B cell (primary cell): ENCODE measurements at regions not wholly inside any gene's neighbourhood (a gene's known extent, or its start where the extent isn't known, plus 50 kb on each side); places are given as distances from the start of the nearest gene placed in this dataset.

Experiments used
- ATAC-seq: fragments of 200-7000 bp; cut with Tn5 transposase; one replicate; pipeline ENCODE4 v1.10.0; 2021; ENCODE audit warnings: low read depth, mild to moderate bottlenecking, moderate number of reproducible peaks, moderate library complexity
- CTCF ChIA-PET: fragments of 350-600 bp; sonication (Branson Sonifier 250); formaldehyde crosslinking; loops from one replicate; lab custom pipeline; 2021; ENCODE audit warnings: antibody characterized with exemption, inconsistent platforms; lab: Charles Lee
- POLR2A ChIA-PET: fragments of 350-600 bp; sonication (Branson Sonifier 250); formaldehyde crosslinking; loops from one replicate; lab custom pipeline; 2021; ENCODE audit warnings: antibody characterized with exemption; lab: Charles Lee
- DNase-seq: peaks from one replicate; pipeline ENCODE4 v3.0.0; 2013
- H2AFZ ChIP-seq: 2 replicates; pipeline ENCODE4 v1.6.1; 2012; ENCODE audit warnings: mild to moderate bottlenecking, low read depth, low read length; ENCODE audit not compliant: insufficient read depth, poor library complexity, severe bottlenecking
- H3K27ac ChIP-seq, 2 donors: 1 replicate in 1 of 2; 2 replicates in 1 of 2; pipeline ENCODE4 v1.5.1; 2012 to 2013; ENCODE audit warnings: low read length in 2 of 2, mild to moderate bottlenecking in 2 of 2, moderate library complexity in 1 of 2
- H3K27me3 ChIP-seq, 4 experiments: fragments of 200-600 bp in 1 of 4; sonication (generic) in 1 of 4; replicated peaks in 1 of 4; 1 replicate in 2 of 4; 2 replicates in 2 of 4; pipeline versions ENCODE4 v1.6.1 to v1.7.0; 2013 to 2016; ENCODE audit warnings: low read length in 3 of 4, mild to moderate bottlenecking in 2 of 4, mixed read lengths in 1 of 4, moderate library complexity in 1 of 4; ENCODE audit not compliant: insufficient read depth in 4 of 4, control insufficient read depth in 3 of 4; ENCODE audit errors: control extremely low read depth in 1 of 4
- H3K36me3 ChIP-seq, 2 experiments: replicated peaks in 1 of 2; 1 replicate in 1 of 2; 2 replicates in 1 of 2; pipeline versions ENCODE4 v1.6.1 to v1.7.1; 2013; ENCODE audit warnings: low read length in 1 of 2; ENCODE audit not compliant: insufficient read depth in 2 of 2, control insufficient read depth in 1 of 2; ENCODE audit errors: control extremely low read depth in 1 of 2, extremely low read depth in 1 of 2
- H3K4me1 ChIP-seq, 2 donors: fragments of 200-600 bp in 1 of 2; sonication (generic) in 1 of 2; 1 replicate in 1 of 2; 2 replicates in 1 of 2; pipeline versions ENCODE4 v1.5.1 to v1.6.1; 2013 to 2017; ENCODE audit warnings: low read length in 2 of 2; ENCODE audit not compliant: control insufficient read depth in 2 of 2, insufficient read depth in 2 of 2
- H3K4me2 ChIP-seq: replicated peaks from 2 replicates; pipeline ENCODE3; 2012; ENCODE audit warnings: mild to moderate bottlenecking, low read depth, low read length; ENCODE audit not compliant: poor library complexity, severe bottlenecking
- H3K4me3 ChIP-seq, 5 experiments: fragments of 200-600 bp in 1 of 5; sonication (generic) in 1 of 5; 1 replicate in 3 of 5; 2 replicates in 2 of 5; pipeline versions ENCODE4 v1.5.1 to v1.7.0; 2011 to 2016; ENCODE audit warnings: low read length in 4 of 5, mild to moderate bottlenecking in 4 of 5, low read depth in 2 of 5, control low read depth in 1 of 5, moderate library complexity in 1 of 5; ENCODE audit not compliant: insufficient read depth in 1 of 5; ENCODE audit errors: control extremely low read depth in 1 of 5, extremely low read depth in 1 of 5
- H3K79me2 ChIP-seq: fragments of 200-600 bp; sonication (generic); one replicate; pipeline ENCODE4 v1.6.0; 2016; ENCODE audit warnings: low read length; ENCODE audit not compliant: control insufficient read depth, insufficient read depth
- H3K9ac ChIP-seq: fragments of 200-600 bp; sonication (generic); 2 replicates; pipeline ENCODE4 v1.6.1; 2017; ENCODE audit warnings: mild to moderate bottlenecking, low read length, moderate library complexity
- H3K9me3 ChIP-seq, 3 donors: one replicate each; pipeline versions ENCODE4 v1.6.1 to v1.7.1; 2013; ENCODE audit warnings: low read length in 2 of 3; ENCODE audit not compliant: control insufficient read depth in 2 of 3, insufficient read depth in 1 of 3; ENCODE audit errors: control extremely low read depth in 1 of 3
- H4K20me1 ChIP-seq: 2 replicates; pipeline ENCODE4 v1.6.0; 2012; ENCODE audit warnings: mild to moderate bottlenecking, low read length; ENCODE audit not compliant: insufficient read depth, control insufficient read depth, poor library complexity, severe bottlenecking
- H3K27ac Mint-ChIP-seq: one replicate; pipeline ENCODE4 v1.8.0; 2021; ENCODE audit warnings: mixed read lengths
- H3K27me3 Mint-ChIP-seq: one replicate; pipeline ENCODE4 v1.8.0; 2021; ENCODE audit warnings: mixed read lengths
- H3K4me1 Mint-ChIP-seq: one replicate; pipeline ENCODE4 v1.8.0; 2021; ENCODE audit warnings: mixed read lengths
- H3K4me3 Mint-ChIP-seq: one replicate; pipeline ENCODE4 v1.8.0; 2021; ENCODE audit warnings: mixed read lengths
- H3K9me3 Mint-ChIP-seq: one replicate; pipeline ENCODE4 v1.8.0; 2022; ENCODE audit warnings: mixed read lengths; ENCODE audit not compliant: insufficient read depth
- CTCF ChIP-seq: fragments of 200-600 bp; IDR thresholded peaks from one replicate; pipeline ENCODE4 v1.8.0; 2022; ENCODE audit warnings: antibody characterized with exemption, mild to moderate bottlenecking
- EZH2 ChIP-seq: IDR thresholded peaks from 2 replicates; pipeline ENCODE4 v1.6.1; 2012; ENCODE audit warnings: borderline replicate concordance, low read depth, mild to moderate bottlenecking, moderate library complexity, low read length; ENCODE audit not compliant: insufficient read depth, poor library complexity, severe bottlenecking
- WGBS: methylation state at CpG from one replicate; pipeline ENCODE4 v1.1.5; 2013; ENCODE audit warnings: missing lambda C conversion rate; ENCODE audit not compliant: insufficient coverage; 5-methylcytosine and 5-hydroxymethylcytosine counted together
- intact Hi-C: fragments of 100-400 bp; cut with micrococcal nuclease; formaldehyde crosslinking; loops from one replicate; pipeline ENCODE4 v1.10.0; 2022

GRCh38 chr15:95401587-95401986 lies 928.9 kb upstream of the NR2F2 start:
- H3K4me1 Mint-ChIP-seq = no peaks in the 10 kb centered on the region

GRCh38 chr15:95405447-95405846 lies 925.1 kb upstream of the NR2F2 start:
- Histone ChIP-seq H3K4me2 (no peak overlapping the region), H3K27me3 (no peaks in the 10 kb centered on the region), H3K4me1 (no peaks in the 10 kb centered on the region), H3K27ac (no peak overlapping the region), H3K36me3 (no peaks in the 10 kb centered on the region), H4K20me1 (no peaks in the 10 kb centered on the region), H3K4me3 (no peak overlapping the region), H3K79me2 (no peaks in the 10 kb centered on the region), H3K9ac (no peak overlapping the region), H3K9me3 (peaks cover 0 to 1% (median 0%) of the 10 kb centered on the region in 3 donors), H2AFZ (no peak overlapping the region)
- ATAC-seq = no peak
- no peak for DNase-seq
- CTCF ChIA-PET = no interaction called here
- H3K27ac Mint-ChIP-seq = no peak overlapping the region
- H3K27me3 Mint-ChIP-seq = no peaks in the 10 kb centered on the region
- H3K4me1 Mint-ChIP-seq = no peaks in the 10 kb centered on the region
- no peaks in the 10 kb centered on the region for H3K9me3 Mint-ChIP-seq
- no peak overlapping the region for H3K4me3 Mint-ChIP-seq
- POLR2A ChIA-PET = no interaction called here
- intact Hi-C loops = no loop called here
- TF ChIP-seq EZH2 = no peak
- no peak for TF ChIP-seq CTCF
- WGBS = no CpG with 5 or more reads among the region's 3 CpGs

More at GRCh38 chr15:95401587-95401986, 928.9 kb upstream of the NR2F2 start:
- Histone ChIP-seq H3K4me1 (no peaks in the 10 kb centered on the region), H2AFZ (no peak overlapping the region), H3K79me2 (no peaks in the 10 kb centered on the region), H3K27ac (no peak overlapping the region), H3K36me3 (no peaks in the 10 kb centered on the region), H3K4me2 (no peak overlapping the region), H3K9me3 (peaks cover 0 to 1% (median 0%) of the 10 kb centered on the region in 3 donors), H3K27me3 (no peaks in the 10 kb centered on the region), H4K20me1 (no peaks in the 10 kb centered on the region), H3K4me3 (no peak overlapping the region), H3K9ac (no peak overlapping the region)
- TF ChIP-seq CTCF (no peak), EZH2 (no peak)
- DNase-seq (no peak), ATAC-seq (no peak)
- intact Hi-C loops = no loop called here
- no peak overlapping the region for H3K27ac Mint-ChIP-seq
- POLR2A ChIA-PET = no interaction called here
- H3K4me3 Mint-ChIP-seq = no peak overlapping the region
- CTCF ChIA-PET = no interaction called here
- H3K27me3 Mint-ChIP-seq = no peaks in the 10 kb centered on the region
- WGBS = no CpG with 5 or more reads among the region's 1 CpG
- H3K9me3 Mint-ChIP-seq = peaks cover 5% of the 10 kb centered on the region
